NCI-H187 (cell line): ENCODE measurements at regions not wholly inside any gene's neighbourhood (a gene's known extent, or its start where the extent isn't known, plus 50 kb on each side); places are given as distances from the start of the nearest gene placed in this dataset.
A peak's percentile ranks its signal among the peaks of the same experiment; 100 is the strongest.
"Not testable (repeated sequence)": the region's sequence is repeated elsewhere in the genome, so short reads cannot be mapped to it uniquely, and the experiment has no call there.

ENCODE experiments used
- DNase-seq, 2 experiments: peaks; one replicate each; lab custom pipeline; 2025; lab: John Stamatoyannopoulos, UW

GRCh38 chr15:62270216-62270921 lies 105.3 kb upstream of the C2CD4B start:
- DNase-seq = no peak

GRCh38 chr15:62272290-62272689 lies 107.2 kb upstream of the C2CD4B start:
- no peak for DNase-seq

- DNase-seq = no peak
These were observed 110.7 kb upstream of the C2CD4B start for GRCh38 chr15:62275831-62276230.

- no peak for DNase-seq
These were observed 112.8 kb upstream of the C2CD4B start for GRCh38 chr15:62277816-62278394.

- DNase-seq = no peak
These were observed 113.4 kb upstream of the C2CD4B start for GRCh38 chr15:62278534-62278933.

- DNase-seq = no peak
These were observed 114.0 kb upstream of the C2CD4B start for GRCh38 chr15:62279041-62279440.

GRCh38 chr15:62280625-62281024 lies 115.5 kb upstream of the C2CD4B start:
- no peak for DNase-seq

- not testable (repeated sequence) for DNase-seq
These were observed 116.7 kb upstream of the C2CD4B start for GRCh38 chr15:62281801-62282200.

GRCh38 chr15:62287066-62287857 lies 122.2 kb upstream of the C2CD4B start:
- DNase-seq = no peak

GRCh38 chr15:62288361-62289017 lies 123.4 kb upstream of the C2CD4B start:
- DNase-seq = no peak

GRCh38 chr15:62291262-62291661 lies 126.2 kb upstream of the C2CD4B start:
- no peak for DNase-seq

GRCh38 chr15:62296756-62297507 lies 131.8 kb upstream of the C2CD4B start:
- no peak for DNase-seq

GRCh38 chr15:62297522-62297921 lies 132.4 kb upstream of the C2CD4B start:
- DNase-seq = no peak

GRCh38 chr15:62297933-62298332 lies 132.8 kb upstream of the C2CD4B start:
- DNase-seq = no peak

GRCh38 chr15:62298811-62299210 lies 133.7 kb upstream of the C2CD4B start:
- no peak for DNase-seq

- peak in 1 of 2 experiments; percentile 3 for DNase-seq
These were observed 134.5 kb upstream of the C2CD4B start for GRCh38 chr15:62299541-62299940.

- no peak for DNase-seq
These were observed 137.0 kb upstream of the C2CD4B start for GRCh38 chr15:62301993-62302675.

GRCh38 chr15:62306851-62307504 lies 141.9 kb upstream of the C2CD4B start:
- peak in 1 of 2 experiments; percentile 7 for DNase-seq

GRCh38 chr15:62307551-62307950 lies 142.5 kb upstream of the C2CD4B start:
- DNase-seq = no peak

GRCh38 chr15:62316413-62317060 lies 151.5 kb upstream of the C2CD4B start:
- no peak for DNase-seq
